Right lobe of liver (tissue), 6 donors: ENCODE measurements at regions not wholly inside any gene's neighbourhood (a gene's known extent, or its start where the extent isn't known, plus 50 kb on each side); places are given as distances from the start of the nearest gene placed in this dataset.

Experiments
- ATAC-seq, 4 donors: fragments of 200-7000 bp; cut with Tn5 transposase; one replicate each; pipeline ENCODE4 v1.9.1; 2020; ENCODE audit warnings: mild to moderate bottlenecking in 4 of 4, moderate library complexity in 4 of 4
- DNase-seq, 3 donors: peaks; one replicate each; pipeline ENCODE4 v3.0.0-alpha.2; 2020
- H3K27ac ChIP-seq, 3 donors: fragments of 200-600 bp; one replicate each; pipeline ENCODE4 v1.8.0; 2022
- H3K27me3 ChIP-seq, 2 donors: fragments of 200-600 bp; one replicate each; pipeline ENCODE4 v1.8.0; 2022
- H3K36me3 ChIP-seq, 4 donors: fragments of 200-600 bp; sonication (generic) in 1 of 4; one replicate each; pipeline versions ENCODE4 v1.5.1 to v1.8.0; 2017 to 2022; ENCODE audit warnings: control low read depth in 1 of 4
- H3K4me1 ChIP-seq, 4 donors: fragments of 200-600 bp; sonication (generic) in 1 of 4; one replicate each; pipeline versions ENCODE4 v1.5.1 to v1.8.0; 2017 to 2022; ENCODE audit warnings: control low read depth in 1 of 4
- H3K4me3 ChIP-seq, 3 donors: fragments of 200-600 bp; one replicate each; pipeline ENCODE4 v1.8.0; 2022
- H3K9me3 ChIP-seq, 4 donors: fragments of 200-600 bp; sonication (generic) in 1 of 4; one replicate each; pipeline versions ENCODE4 v1.5.1 to v1.8.0; 2017 to 2022; ENCODE audit warnings: control low read depth in 1 of 4
- POLR2A ChIP-seq: fragments of 450-650 bp; IDR thresholded peaks from one replicate; pipeline ENCODE4 v1.6.1; 2017; ENCODE audit warnings: antibody characterized with exemption, mild to moderate bottlenecking
- WGBS: methylation state at CpG from one replicate; pipeline ENCODE4 v1.1.6; 2018; ENCODE audit warnings: low coverage, low lambda C conversion rate; ENCODE audit not compliant: insufficient coverage; ENCODE audit errors: missing lambda C conversion rate; 5-methylcytosine and 5-hydroxymethylcytosine counted together
- intact Hi-C, 2 donors: fragments of 100-400 bp; cut with DNase I; formaldehyde crosslinking; loops; one replicate each; pipeline versions ENCODE4 v1.11.2 to v1.14.1; 2022
- TF ChIP-seq, protein P1 (sequence below), 4 donors: fragments of 200-600 bp in 3 of 4; fragments of 450-650 bp in 1 of 4; IDR thresholded peaks; one replicate each; pipeline versions ENCODE4 v1.5.1 to v1.8.0; 2016 to 2022; ENCODE audit warnings: antibody characterized with exemption in 4 of 4, mild to moderate bottlenecking in 2 of 4
- donor health status: DM: no; HTN: yes; CAD: no.
- donor health status: DM: no; HTN: no; CAD: no.
- donor health status: DM: no; HTN: no; CAD: no.
- donor health status: DM: no; HTN: yes; CAD: no.
- donor health status: DM: no; HTN: yes; CAD: no.

DNA sequence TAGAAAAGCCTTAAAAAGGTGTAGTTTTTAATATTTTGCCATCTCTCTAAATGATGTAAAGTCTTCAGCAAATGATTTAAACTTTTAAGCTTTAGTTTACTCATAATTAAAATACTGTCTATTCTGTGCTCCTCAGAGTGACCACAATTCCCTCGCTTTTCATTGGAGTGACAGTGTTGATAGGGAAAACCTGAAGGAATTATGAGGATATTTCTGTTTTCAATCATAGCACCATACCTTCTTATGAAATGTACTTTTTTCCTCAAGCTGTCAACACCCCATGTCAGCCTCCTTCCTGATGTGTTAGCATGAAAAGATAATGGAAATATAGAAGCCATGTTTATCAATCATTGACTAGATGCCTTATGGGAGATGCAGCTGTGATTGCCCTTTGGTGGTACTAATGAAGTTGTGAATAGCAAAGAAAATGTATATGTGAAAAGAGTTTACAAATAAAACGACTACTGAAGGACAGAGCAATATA, 145.4 kb upstream of the EYS start:
- Histone ChIP-seq H3K4me1 (no peaks in the 10 kb centered on the region), H3K27me3 (no peaks in the 10 kb centered on the region), H3K27ac (no peak overlapping the region), H3K9me3 (no peaks in the 10 kb centered on the region), H3K36me3 (no peaks in the 10 kb centered on the region), H3K4me3 (no peak overlapping the region)
- 42% methylated on average over 2 of the region's 2 CpGs for WGBS
- DNase-seq (no peak), ATAC-seq (no peak)
- intact Hi-C loops, result no loop called here
- no peak for TF ChIP-seq POLR2A
- TF ChIP-seq, protein P1, sequence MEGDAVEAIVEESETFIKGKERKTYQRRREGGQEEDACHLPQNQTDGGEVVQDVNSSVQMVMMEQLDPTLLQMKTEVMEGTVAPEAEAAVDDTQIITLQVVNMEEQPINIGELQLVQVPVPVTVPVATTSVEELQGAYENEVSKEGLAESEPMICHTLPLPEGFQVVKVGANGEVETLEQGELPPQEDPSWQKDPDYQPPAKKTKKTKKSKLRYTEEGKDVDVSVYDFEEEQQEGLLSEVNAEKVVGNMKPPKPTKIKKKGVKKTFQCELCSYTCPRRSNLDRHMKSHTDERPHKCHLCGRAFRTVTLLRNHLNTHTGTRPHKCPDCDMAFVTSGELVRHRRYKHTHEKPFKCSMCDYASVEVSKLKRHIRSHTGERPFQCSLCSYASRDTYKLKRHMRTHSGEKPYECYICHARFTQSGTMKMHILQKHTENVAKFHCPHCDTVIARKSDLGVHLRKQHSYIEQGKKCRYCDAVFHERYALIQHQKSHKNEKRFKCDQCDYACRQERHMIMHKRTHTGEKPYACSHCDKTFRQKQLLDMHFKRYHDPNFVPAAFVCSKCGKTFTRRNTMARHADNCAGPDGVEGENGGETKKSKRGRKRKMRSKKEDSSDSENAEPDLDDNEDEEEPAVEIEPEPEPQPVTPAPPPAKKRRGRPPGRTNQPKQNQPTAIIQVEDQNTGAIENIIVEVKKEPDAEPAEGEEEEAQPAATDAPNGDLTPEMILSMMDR (IDR thresholded peaks at IDR 0.05), result no peak

DNA sequence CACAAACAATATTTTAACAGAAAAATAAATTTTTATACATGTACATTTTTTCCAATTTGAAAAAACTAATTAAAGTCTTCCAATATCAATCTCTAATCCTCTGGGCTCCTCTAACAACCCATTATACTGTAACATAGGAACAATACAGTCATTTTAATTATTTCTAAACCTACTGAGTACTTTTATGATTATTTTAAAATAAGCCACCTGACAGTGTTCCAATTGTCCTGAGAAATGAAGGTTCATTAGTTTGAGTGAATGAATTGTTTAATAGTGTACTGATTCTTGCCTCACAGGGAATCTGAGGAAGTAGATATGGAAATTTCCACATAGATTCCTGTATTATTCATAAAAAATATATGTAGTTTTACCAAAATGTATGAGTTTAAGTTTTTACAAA, 123.1 kb upstream of the EYS start:
- Histone ChIP-seq H3K27ac (no peak overlapping the region), H3K9me3 (no peaks in the 10 kb centered on the region), H3K4me3 (no peak overlapping the region), H3K36me3 (no peaks in the 10 kb centered on the region), H3K4me1 (no peaks in the 10 kb centered on the region), H3K27me3 (no peaks in the 10 kb centered on the region)
- no peak for TF ChIP-seq POLR2A
- TF ChIP-seq, protein P1 (IDR thresholded peaks at IDR 0.05), result no peak
- DNase-seq (no peak), ATAC-seq (no peak)
- intact Hi-C loops, result no loop called here

DNA sequence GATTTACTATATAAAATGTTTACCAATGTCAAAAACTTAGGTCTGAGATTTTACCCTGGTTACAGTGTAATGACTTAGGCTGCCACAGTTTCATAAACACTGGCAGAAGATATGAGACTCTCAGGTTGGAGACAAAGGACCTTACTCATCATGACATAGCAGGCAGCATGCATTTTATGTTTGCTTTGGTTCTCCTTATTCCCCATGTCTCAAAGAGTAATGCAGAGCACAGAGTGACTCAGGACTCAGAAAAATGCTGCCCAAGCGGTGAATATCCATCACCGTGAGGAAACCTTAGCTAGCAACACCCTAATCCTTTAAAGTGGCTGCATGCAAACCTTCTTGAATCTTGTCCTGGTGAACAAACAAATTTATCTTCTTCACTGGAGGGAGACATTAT, 112.1 kb upstream of the EYS start:
- Histone ChIP-seq H3K4me1 (no peaks in the 10 kb centered on the region), H3K27ac (no peak overlapping the region), H3K27me3 (no peaks in the 10 kb centered on the region), H3K4me3 (no peak overlapping the region), H3K9me3 (no peaks in the 10 kb centered on the region), H3K36me3 (no peaks in the 10 kb centered on the region)
- TF ChIP-seq, protein P1 (IDR thresholded peaks at IDR 0.05), result no peak
- no peak for TF ChIP-seq POLR2A
- WGBS, result no CpG with 5 or more reads among the region's 2 CpGs
- ATAC-seq (no peak), DNase-seq (no peak)
- intact Hi-C loops, result no loop called here

DNA sequence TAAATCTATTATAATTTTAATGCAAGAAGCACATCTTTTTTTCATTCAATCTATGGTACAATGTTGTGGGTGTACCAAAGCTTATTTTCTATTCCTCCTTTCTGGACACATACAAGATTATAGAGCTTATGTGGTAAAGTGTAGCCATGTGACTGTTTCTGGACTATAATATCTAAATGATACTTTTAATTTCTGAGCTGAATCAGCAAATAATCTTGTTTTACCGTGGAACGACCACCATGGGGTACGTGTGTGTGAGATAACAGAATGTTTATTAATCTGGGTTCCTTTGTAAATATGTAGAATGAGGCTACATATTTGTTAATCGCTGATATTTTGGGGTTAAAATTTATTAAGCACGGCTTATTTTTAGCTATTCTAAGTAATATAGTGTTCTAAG, 111.5 kb upstream of the EYS start:
- WGBS, result 40% methylated on average over 5 of the region's 5 CpGs
- intact Hi-C loops, result no loop called here
- Histone ChIP-seq H3K36me3 (no peaks in the 10 kb centered on the region), H3K27ac (no peak overlapping the region), H3K9me3 (no peaks in the 10 kb centered on the region), H3K4me3 (no peak overlapping the region), H3K4me1 (no peaks in the 10 kb centered on the region), H3K27me3 (no peaks in the 10 kb centered on the region)
- ATAC-seq (no peak), DNase-seq (no peak)
- TF ChIP-seq POLR2A, result no peak
- TF ChIP-seq, protein P1 (IDR thresholded peaks at IDR 0.05), result no peak

DNA sequence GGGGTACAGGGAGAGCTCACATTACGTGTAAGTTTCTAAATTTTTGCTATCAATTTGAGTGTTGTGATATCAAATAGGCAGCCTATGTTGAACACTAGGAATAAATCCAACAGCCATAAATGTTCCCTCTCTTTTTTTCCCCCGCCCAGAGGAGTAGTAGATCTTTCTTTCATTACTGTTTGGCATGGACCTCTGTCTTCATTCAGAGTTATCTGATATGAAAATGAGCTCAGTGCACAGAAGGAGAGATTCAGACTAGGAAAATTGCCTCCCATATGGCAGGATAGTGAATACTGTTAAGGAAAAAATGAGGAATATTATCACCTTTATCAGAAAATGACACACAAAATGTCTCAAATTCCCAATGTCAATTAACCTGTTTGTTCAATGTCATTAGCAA, 110.0 kb upstream of the EYS start:
- ATAC-seq (no peak), DNase-seq (no peak)
- TF ChIP-seq POLR2A, result no peak
- TF ChIP-seq, protein P1 (IDR thresholded peaks at IDR 0.05), result no peak
- H3K4me1 ChIP-seq, result no peaks in the 10 kb centered on the region
- H3K27me3 ChIP-seq, result no peaks in the 10 kb centered on the region
- 31% methylated on average over 2 of the region's 2 CpGs for WGBS
- H3K27ac ChIP-seq, result no peak overlapping the region
- intact Hi-C loops, result no loop called here
- H3K4me3 ChIP-seq, result no peak overlapping the region
- no peaks in the 10 kb centered on the region for H3K9me3 ChIP-seq
- no peaks in the 10 kb centered on the region for H3K36me3 ChIP-seq
